ENCODE measurements at regions not wholly inside any gene's neighbourhood (a gene's known extent, or its start where the extent isn't known, plus 50 kb on each side); places are given as distances from the start of the nearest gene placed in this dataset.

- Histone ChIP-seq H3K14ac (ENCODE audit: insufficient read length) (no peak overlapping the region), H3K79me1 (ENCODE audit: low read depth, low read length) (no peaks in the 10 kb centered on the region; the same call in 1 of the 2 replicates), H3K18ac (ENCODE audit: extremely low read depth, low read length) (no peak overlapping the region), H3K23ac (ENCODE audit: insufficient read length) (no peak overlapping the region), H2BK20ac (ENCODE audit: low read length) (no peak overlapping the region), H3K4ac (replicated peaks; ENCODE audit: insufficient read length, low read depth, low read length) (no peak overlapping the region), H2AK5ac (ENCODE audit: low read depth, low read length) (no peak overlapping the region), H3K4me3 (ENCODE audit: extremely low read depth in 1 of 4, insufficient read depth in 2 of 4, low read depth in 3 of 4, low read length in 4 of 4) (no peak overlapping the region), H2BK15ac (ENCODE audit: low read length) (no peak overlapping the region), H4K91ac (replicated peaks; ENCODE audit: insufficient read length, low read length) (no peak overlapping the region), H2BK5ac (ENCODE audit: low read depth, low read length) (no peak overlapping the region), H3K79me2 (ENCODE audit: control insufficient read depth in 1 of 2, insufficient read depth in 2 of 2, low read length in 2 of 2) (no peaks in the 10 kb centered on the region), H2BK120ac (replicated peaks; ENCODE audit: low read depth, low read length) (no peak overlapping the region), H3K4me2 (ENCODE audit: insufficient read depth in 1 of 2, low read depth in 2 of 2, low read length in 2 of 2) (no peak overlapping the region), H4K20me1 (replicated peaks in 1 of 2; ENCODE audit: control insufficient read depth in 1 of 2, insufficient read depth in 2 of 2, low read length in 2 of 2) (no peaks in the 10 kb centered on the region), H3K9ac (replicated peaks in 1 of 4; ENCODE audit: extremely low read depth in 1 of 4, low read depth in 3 of 4, low read length in 3 of 4) (no peak overlapping the region), H3K4me1 (replicated peaks in 1 of 4; ENCODE audit: control insufficient read depth in 3 of 4, insufficient read depth in 4 of 4, low read length in 3 of 4) (peaks cover 0 to 4% (median 0%) of the 10 kb centered on the region in 4 experiments; a peak in 1 of 7 replicates), H3K27me3 (replicated peaks in 1 of 4; ENCODE audit: control insufficient read depth in 3 of 4, extremely low read depth in 1 of 4, insufficient read depth in 3 of 4, low read length in 3 of 4) (no peaks in the 10 kb centered on the region), H3K36me3 (ENCODE audit: control insufficient read depth in 2 of 4, insufficient read depth in 4 of 4, low read length in 3 of 4) (no peaks in the 10 kb centered on the region), H4K5ac (ENCODE audit: insufficient read length, low read depth, low read length) (no peak overlapping the region), H3K56ac (replicated peaks; ENCODE audit: insufficient read length, low read depth, low read length) (no peak overlapping the region), H4K8ac (ENCODE audit: extremely low read depth, insufficient read depth, low read length) (no peak overlapping the region), H3K9me3 (ENCODE audit: insufficient read depth in 2 of 2, low read depth in 1 of 2, low read length in 1 of 2) (no peaks in the 10 kb centered on the region), H3K27ac (ENCODE audit: low read depth, low read length) (no peak overlapping the region), H3K23me2 (ENCODE audit: low read depth, low read length) (no peaks in the 10 kb centered on the region), H2AFZ (ENCODE audit: low read length) (peak overlapping the region; percentile 82; the same call in 1 of the 2 replicates), H2BK12ac (ENCODE audit: low read depth, low read length) (no peak overlapping the region)
- TF ChIP-seq RNF2 (IDR thresholded peaks at IDR 0.05; ENCODE audit: borderline replicate concordance, low read depth, low read length, missing control alignments, poor library complexity, severe bottlenecking) (no peak), RAD21 (IDR thresholded peaks at IDR 0.05 in 1 of 2, conservative IDR thresholded peaks at IDR 0.05 in 1 of 2; ENCODE audit: low read depth in 2 of 2, low read length in 2 of 2) (no peak), SIN3A (conservative IDR thresholded peaks at IDR 0.05 in 1 of 2, IDR thresholded peaks at IDR 0.05 in 1 of 2; ENCODE audit: low read depth in 1 of 2, low read length in 2 of 2) (no peak), NRF1 (IDR thresholded peaks at IDR 0.05; ENCODE audit: low read depth, low read length) (no peak), EZH2 (IDR thresholded peaks at IDR 0.05; ENCODE audit: low read depth, low read length, severe bottlenecking) (no peak), POU5F1 (IDR thresholded peaks at IDR 0.05; ENCODE audit: low read depth, low read length) (no peak), JUND (IDR thresholded peaks at IDR 0.05; ENCODE audit: low read length) (no peak), POLR2AphosphoS5 (IDR thresholded peaks at IDR 0.05; ENCODE audit: low read depth, low read length) (no peak)
- WGBS, 2 experiments (ENCODE audit: extremely low coverage in 1 of 2, insufficient coverage in 1 of 2, insufficient read length in 1 of 2, insufficient replicate concordance in 2 of 2, low coverage in 1 of 2, low lambda C conversion rate in 2 of 2, missing lambda C conversion rate in 1 of 2): 80% methylated on average over 1 of the region's 1 CpG; no CpG with 5 or more reads in 1 of the 2 experiments
- ChIA-PET CTCF (ENCODE audit: partially characterized antibody) (interaction anchor here (0.5 to 1.5 kb wide), 5 partner anchors 9 to 399 kb away, joined by 3 read pairs; no protein-coding TSS in a partner anchor), POLR2A (ENCODE audit: partially characterized antibody) (no interaction called here)
- FAIRE-seq (no peak), DNase-seq (ENCODE audit: low read depth in 1 of 2, low spot score in 2 of 2) (no peak)
Measured at GRCh38 chr13:36493046-36493445, 60.8 kb downstream of the CCNA1 start.
